K562 (cell line): ENCODE measurements at regions not wholly inside any gene's neighbourhood (a gene's known extent, or its start where the extent isn't known, plus 50 kb on each side); places are given as distances from the start of the nearest gene placed in this dataset.

Source experiments
- ATAC-seq: fragments of 200-7000 bp; cut with Tn5 transposase; 3 replicates; pipeline ENCODE4 v1.9.1; 2020; ENCODE audit warnings: moderate library complexity
- BruUV-seq: library from RNA; stranded (reverse); fragments of 400-500 nt; replicated peaks from 2 replicates; lab custom pipeline; 2021; lab: Mats Ljungman, UMichigan
- CTCF ChIA-PET: fragments of 300-600 bp; formaldehyde crosslinking; extraction: SDS; loops from one replicate; lab custom pipeline; 2021; ENCODE audit warnings: low intra/inter-chr PET ratio; lab: Yijun Ruan, JAX
- POLR2A ChIA-PET: fragments of 300-600, 350-650 bp; sonication (Branson Sonifier 250); formaldehyde crosslinking; extraction: SDS; loops from one replicate; lab custom pipeline; 2021; ENCODE audit warnings: antibody characterized with exemption, inconsistent platforms; lab: Yijun Ruan, JAX
- DNase-seq, 4 experiments: peaks; one replicate each; pipeline versions ENCODE4 v3.0.0 to v3.0.0-alpha.2; 2011 to 2018; ENCODE audit warnings: low spot score in 3 of 4, mixed read lengths in 3 of 4; ENCODE audit errors: extremely low read depth in 1 of 4
- FAIRE-seq: peaks from 2 replicates; lab custom pipeline; 2011; peaks lifted over from hg19 to GRCh38; lab: Jason Lieb, UNC
- H2AFZ ChIP-seq: 2 replicates; pipeline ENCODE4 v1.6.0; 2011; ENCODE audit warnings: low read depth, low read length, control low read depth, inconsistent platforms
- H3K27ac ChIP-seq: fragments of 200-600 bp; 3 replicates; pipeline ENCODE4 v1.8.0; 2011; ENCODE audit warnings: low read depth, mild to moderate bottlenecking, control low read depth, inconsistent platforms, low read length, moderate library complexity, mixed read lengths; ENCODE audit errors: extremely low read depth
- H3K27me3 ChIP-seq, 2 experiments: fragments of 300-600 bp in 1 of 2; 2 replicates in 1 of 2; 3 replicates in 1 of 2; pipeline versions ENCODE4 v1.6.0 to v1.8.0; 2011; ENCODE audit warnings: inconsistent platforms in 2 of 2, low read length in 2 of 2, mild to moderate bottlenecking in 1 of 2, mixed read lengths in 1 of 2, moderate library complexity in 1 of 2; ENCODE audit not compliant: control insufficient read depth in 2 of 2, insufficient read depth in 2 of 2
- H3K36me3 ChIP-seq: fragments of 300-600 bp; 3 replicates; pipeline ENCODE4 v1.8.0; 2011; ENCODE audit warnings: mild to moderate bottlenecking, low read length, inconsistent platforms; ENCODE audit not compliant: control insufficient read depth, insufficient read depth
- H3K4me1 ChIP-seq, 2 experiments: fragments of 200-600 bp in 1 of 2; replicated peaks in 1 of 2; 2 replicates in 1 of 2; 3 replicates in 1 of 2; pipeline versions ENCODE4 v1.5.1 to v1.8.0; 2011; ENCODE audit warnings: inconsistent platforms in 2 of 2, low read length in 2 of 2, mild to moderate bottlenecking in 1 of 2, mixed read lengths in 1 of 2, moderate library complexity in 1 of 2; ENCODE audit not compliant: control insufficient read depth in 2 of 2, insufficient read depth in 2 of 2
- H3K4me2 ChIP-seq: 2 replicates; pipeline ENCODE4 v1.6.1; 2011; ENCODE audit warnings: low read length, control low read depth, inconsistent platforms, mixed read lengths; ENCODE audit not compliant: insufficient read depth
- H3K4me3 ChIP-seq: fragments of 200-600 bp; sonication (generic), shearing (Covaris generic); 2 replicates; pipeline ENCODE4 v1.5.1; 2016; ENCODE audit warnings: control low read depth, inconsistent platforms
- H3K79me2 ChIP-seq: fragments of 200-600 bp; 3 replicates; pipeline ENCODE4 v1.8.0; 2011; ENCODE audit warnings: low read length, inconsistent platforms; ENCODE audit not compliant: control insufficient read depth, insufficient read depth
- H3K9ac ChIP-seq, 2 experiments: 2 replicates each; pipeline versions ENCODE4 v1.6.0 to v1.6.1; 2011; ENCODE audit warnings: low read depth in 2 of 2, low read length in 2 of 2, control low read depth in 1 of 2, inconsistent platforms in 1 of 2, mild to moderate bottlenecking in 1 of 2, mixed read lengths in 1 of 2; ENCODE audit not compliant: insufficient read depth in 1 of 2
- H3K9me1 ChIP-seq: one replicate; pipeline ENCODE4 v1.6.0; 2011; ENCODE audit warnings: inconsistent platforms, mild to moderate bottlenecking, low read length, moderate library complexity; ENCODE audit not compliant: control insufficient read depth, insufficient read depth
- H3K9me3 ChIP-seq: replicated peaks from 2 replicates; pipeline ENCODE4 v1.5.1; 2011; ENCODE audit warnings: low read depth, low read length, inconsistent platforms; ENCODE audit not compliant: control insufficient read depth, insufficient read depth
- H4K20me1 ChIP-seq: replicated peaks from 2 replicates; pipeline ENCODE4 v1.6.1; 2011; ENCODE audit warnings: low read length, inconsistent platforms, mixed read lengths; ENCODE audit not compliant: control insufficient read depth, insufficient read depth
- CTCFL ChIP-seq: IDR thresholded peaks from 2 replicates; pipeline ENCODE4 v1.6.1; 2011; ENCODE audit warnings: borderline replicate concordance, low read depth, mild to moderate bottlenecking, moderate library complexity, low read length; ENCODE audit not compliant: insufficient read depth, poor library complexity, severe bottlenecking
- FOXA1 ChIP-seq: fragments of 450-650 bp; IDR thresholded peaks from 2 replicates; pipeline ENCODE4 v1.6.1; 2016; ENCODE audit warnings: mild to moderate bottlenecking, borderline replicate concordance
- GTF3C2 ChIP-seq: IDR thresholded peaks from 3 replicates; pipeline ENCODE4 v1.6.1; 2011; ENCODE audit warnings: borderline replicate concordance, mild to moderate bottlenecking, moderate library complexity; ENCODE audit not compliant: insufficient read length; ENCODE audit errors: extremely low read depth
- ID3 ChIP-seq, 2 experiments: fragments of 250-450 bp in 1 of 2; fragments of 450-650 bp in 1 of 2; sonication (Bioruptor Pico) in 1 of 2; IDR thresholded peaks; 2 replicates each; pipeline versions ENCODE4 v1.6.1 to v1.8.0; 2016 to 2021; ENCODE audit warnings: mild to moderate bottlenecking in 2 of 2, moderate library complexity in 2 of 2, missing compliant biosample characterization in 1 of 2, missing genetic modification characterization in 1 of 2
- PHB2 ChIP-seq: fragments of 450-650 bp; IDR thresholded peaks from 2 replicates; pipeline ENCODE4 v1.6.1; 2017; ENCODE audit warnings: low read depth
- POLR3A ChIP-seq: IDR thresholded peaks from 2 replicates; pipeline ENCODE4 v1.6.1; 2011; ENCODE audit warnings: borderline replicate concordance, mild to moderate bottlenecking, moderate library complexity; ENCODE audit not compliant: insufficient read length, insufficient read depth; ENCODE audit errors: extremely low read depth
- USF1 ChIP-seq: sonication (generic); formaldehyde crosslinking; IDR thresholded peaks from 2 replicates; pipeline ENCODE4 v1.9.0; 2022; ENCODE audit warnings: mild to moderate bottlenecking, missing genetic modification reagents
- WGBS: fragments of 100-300 bp; shearing (Covaris generic); methylation state at CpG from one replicate; pipeline ENCODE4 v1.1.6; 2016; ENCODE audit warnings: low coverage, mixed read lengths; ENCODE audit not compliant: insufficient coverage; ENCODE audit errors: missing lambda C conversion rate; 5-methylcytosine and 5-hydroxymethylcytosine counted together
- in situ Hi-C: fragments of 300-500 bp; cut with MboI; formaldehyde crosslinking; loops from 4 replicates; pipeline ENCODE4 v1.15.0; 2018; ENCODE audit warnings: inconsistent platforms, mixed read lengths
- intact Hi-C: fragments of 100-400 bp; cut with micrococcal nuclease; formaldehyde crosslinking; loops from 2 replicates; pipeline ENCODE4 v1.14.2; 2022

GRCh38 chr11:43212279-43212678, 99.5 kb upstream of the API5 start (continued):
- TF ChIP-seq CTCFL (no peak), POLR3A (no peak), ID3 (CRISPR knock-in tag; IDR thresholded peaks at IDR 0.05) (no peak), ID3 (tag; IDR thresholded peaks at IDR 0.05) (no peak), PHB2 (no peak), FOXA1 (no peak)

- Histone ChIP-seq H3K4me2 (no peak overlapping the region), H3K4me1 (no peaks in the 10 kb centered on the region), H3K9me1 (no peaks in the 10 kb centered on the region), H3K79me2 (no peaks in the 10 kb centered on the region), H3K9ac (no peak overlapping the region), H3K9me3 (no peaks in the 10 kb centered on the region; the same call in 1 of the 2 replicates), H3K4me3 (no peak overlapping the region), H4K20me1 (no peaks in the 10 kb centered on the region), H3K27me3 (no peaks in the 10 kb centered on the region), H2AFZ (no peak overlapping the region), H3K27ac (no peak overlapping the region), H3K36me3 (no peaks in the 10 kb centered on the region)
- intact Hi-C loops = no loop called here
- ATAC-seq = no peak
- ChIA-PET CTCF (no interaction called here), POLR2A (no interaction called here)
- no peak for DNase-seq
- FAIRE-seq = no peak
- BruUV-seq = no TSS peak
- in situ Hi-C loops = no loop called here
- WGBS = 0% methylated on average over 1 of the region's 1 CpG
- TF ChIP-seq GTF3C2 = no peak
- no peak for TF ChIP-seq USF1 (CRISPR knock-in tag)
Measured at GRCh38 chr11:43214471-43214870, 97.3 kb upstream of the API5 start.
